OCI-LY7 (cell line): ENCODE measurements at regions not wholly inside any gene's neighbourhood (a gene's known extent, or its start where the extent isn't known, plus 50 kb on each side); places are given as distances from the start of the nearest gene placed in this dataset.

Experiments used
- CTCF ChIP-seq: fragments of 200-600 bp; sonication (generic); conservative IDR thresholded peaks from 2 replicates; pipeline ENCODE4 v1.5.1; 2014; ENCODE audit warnings: mild to moderate bottlenecking, antibody characterized with exemption, low read length, moderate library complexity, mixed read lengths
- EZH2phosphoT487 ChIP-seq: fragments of 200-600 bp; sonication (generic); IDR thresholded peaks from 2 replicates; pipeline ENCODE4 v1.6.1; 2018; ENCODE audit warnings: low read depth, borderline replicate concordance, mild to moderate bottlenecking, mixed run types, antibody characterized with exemption, low read length, moderate library complexity, mixed read lengths

- TF ChIP-seq CTCF (no peak), EZH2phosphoT487 (no peak)
These were observed 1607.9 kb upstream of the TENM3 start for GRCh38 chr4:180635281-180635680.
